ENCODE measurements at regions not wholly inside any gene's neighbourhood (a gene's known extent, or its start where the extent isn't known, plus 50 kb on each side); places are given as distances from the start of the nearest gene placed in this dataset.

GRCh38 chr13:99027661-99028425 lies 50.0 kb upstream of the DOCK9 start:
- no peak for DNase-seq (ENCODE audit: low read depth)

- peak; percentile 17 for DNase-seq (ENCODE audit: low read depth)
These were observed 51.0 kb upstream of the DOCK9 start for GRCh38 chr13:99028890-99029289.

- DNase-seq (ENCODE audit: low read depth) = no peak
These were observed 51.7 kb upstream of the DOCK9 start for GRCh38 chr13:99029576-99029975.

DNA sequence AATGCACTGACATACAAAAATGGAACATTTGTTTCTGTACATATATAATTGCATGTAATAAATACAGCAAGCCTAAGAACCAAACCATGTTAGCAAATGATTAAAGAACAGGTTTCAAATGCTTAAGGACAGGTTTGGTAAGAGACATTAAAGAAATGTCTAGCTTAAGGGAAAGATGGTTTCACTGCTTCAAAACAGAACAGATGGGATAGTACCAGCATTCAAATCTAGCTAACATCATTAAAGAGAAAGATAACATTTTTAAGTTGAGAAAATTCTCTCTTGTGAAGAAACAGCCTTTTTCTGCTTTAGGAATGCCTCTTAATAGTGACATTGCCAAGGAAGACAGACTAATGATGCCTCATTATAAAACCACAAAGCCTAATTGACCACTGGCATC lies 52.5 kb upstream of the DOCK9 start:
- DNase-seq (ENCODE audit: low read depth) = no peak

- no peak for DNase-seq (ENCODE audit: low read depth)
These were observed 54.0 kb upstream of the DOCK9 start for GRCh38 chr13:99031832-99032231.

- no peak for DNase-seq (ENCODE audit: low read depth)
These were observed 56.0 kb upstream of the DOCK9 start for GRCh38 chr13:99033814-99034213.

GRCh38 chr13:99034333-99035085 lies 56.6 kb upstream of the DOCK9 start:
- DNase-seq (ENCODE audit: low read depth) = no peak

- DNase-seq (ENCODE audit: low read depth) = no peak
These were observed 57.9 kb upstream of the DOCK9 start for GRCh38 chr13:99035715-99036114.

DNA sequence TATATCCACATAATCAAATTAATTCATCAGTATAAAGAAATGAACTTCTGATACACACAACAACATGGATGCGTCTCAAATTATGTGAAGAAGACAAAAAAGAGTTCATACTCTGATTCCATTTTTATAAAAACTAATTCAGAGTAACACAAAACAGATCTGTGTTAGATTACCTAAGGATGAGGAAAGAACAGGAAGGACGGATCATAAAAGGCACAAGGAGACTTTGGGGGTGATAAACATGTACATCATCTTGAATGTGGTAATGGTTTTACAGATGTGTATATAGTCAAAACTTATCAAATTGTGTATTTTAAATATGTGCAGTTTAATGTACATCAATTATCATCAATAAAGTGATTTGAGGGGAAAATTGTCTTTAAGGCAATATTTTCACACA lies 59.9 kb upstream of the DOCK9 start:
- no peak for DNase-seq (ENCODE audit: low read depth)

DNA sequence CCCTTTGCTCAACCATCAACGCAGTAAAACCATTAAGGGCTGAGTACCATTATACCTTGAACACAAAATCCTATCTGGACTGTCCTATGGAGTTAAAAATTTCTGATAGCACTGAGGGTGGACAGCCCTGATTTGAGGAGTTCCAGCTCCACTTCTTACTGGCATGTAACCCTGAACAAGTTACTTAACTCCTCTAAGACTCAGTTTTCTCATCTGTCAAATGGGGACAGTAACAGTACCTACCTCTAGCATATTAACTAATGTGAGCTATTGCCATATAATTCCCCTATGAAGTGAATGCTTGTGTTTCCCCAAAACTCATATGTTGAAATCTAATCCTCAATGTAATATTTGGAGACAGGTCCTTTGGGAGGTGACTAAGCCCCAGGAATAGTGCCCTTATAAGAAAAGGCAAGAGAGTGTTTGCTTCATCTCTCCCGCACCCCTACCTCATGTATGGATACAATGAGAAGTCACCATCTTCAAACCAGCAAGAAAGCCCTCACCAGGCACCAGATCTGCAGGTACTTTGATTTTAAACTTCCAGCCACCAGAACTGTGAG lies 61.9 kb upstream of the DOCK9 start:
- DNase-seq (ENCODE audit: low read depth) = no peak

DNA sequence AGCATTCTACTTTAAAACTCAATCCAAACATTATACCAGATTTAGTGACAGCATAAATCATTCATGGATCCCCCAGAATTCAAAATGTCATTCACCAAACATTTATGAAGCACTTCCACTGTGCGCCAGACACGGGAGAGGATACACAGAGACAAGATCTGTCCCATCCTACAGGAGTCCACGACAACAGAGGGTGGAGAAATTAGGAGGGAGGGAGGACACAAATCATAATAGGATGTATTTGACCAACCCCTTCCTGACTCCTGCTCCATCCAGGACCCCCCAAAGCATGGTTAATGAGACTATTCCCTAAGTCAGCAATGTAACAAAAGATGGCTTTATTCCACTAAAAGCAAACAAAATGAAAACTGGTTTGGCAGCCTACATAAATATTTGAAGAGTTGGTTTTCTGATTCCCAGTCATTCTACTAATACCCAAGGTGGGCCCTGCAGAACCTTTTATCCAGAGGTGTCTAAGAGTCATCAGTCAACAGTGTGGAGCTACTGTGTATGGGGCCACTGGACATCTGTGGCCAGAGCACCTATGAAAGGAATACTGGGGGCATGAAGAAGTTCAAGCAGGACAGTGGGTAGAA lies 62.8 kb upstream of the DOCK9 start:
- no peak for DNase-seq (ENCODE audit: low read depth)

- no peak for DNase-seq (ENCODE audit: low read depth)
These were observed 63.5 kb upstream of the DOCK9 start for GRCh38 chr13:99041337-99041736.

- DNase-seq (ENCODE audit: low read depth) = no peak
These were observed 63.9 kb upstream of the DOCK9 start for GRCh38 chr13:99041788-99042187.

DNA sequence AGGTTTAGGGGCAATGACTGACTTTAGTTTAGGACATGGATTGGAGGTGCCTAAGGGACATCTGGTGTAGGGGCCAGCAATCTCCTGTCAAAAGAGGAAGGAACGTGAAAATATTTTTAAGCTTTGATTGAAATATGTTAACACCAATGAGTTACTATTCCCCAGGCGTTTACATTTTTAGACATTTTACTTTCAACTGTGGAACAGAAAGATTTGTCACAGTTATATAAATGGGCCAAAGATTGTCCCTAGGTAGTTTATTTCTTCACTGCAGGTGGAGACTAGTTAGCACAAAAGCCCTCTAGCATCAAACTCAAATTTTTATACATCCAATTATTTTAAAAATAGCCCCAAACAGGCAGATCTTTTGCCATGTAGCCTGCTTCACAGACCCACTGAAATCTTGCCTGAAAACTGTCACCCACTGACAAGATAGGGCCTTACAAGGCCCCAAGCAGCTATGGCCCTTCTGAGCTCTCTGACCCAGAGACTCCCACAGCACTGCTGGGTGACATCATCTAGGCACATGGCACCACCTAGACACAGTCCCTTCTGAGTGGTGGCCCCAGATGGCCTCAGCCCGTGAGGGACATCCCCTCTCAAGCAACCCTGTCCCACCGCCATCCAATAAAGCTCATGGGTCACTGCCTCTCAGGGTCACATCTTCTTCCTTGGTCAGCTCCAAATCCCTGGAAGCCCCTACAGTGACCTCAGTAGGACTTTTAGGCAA lies 64.8 kb upstream of the DOCK9 start:
- no peak for DNase-seq (ENCODE audit: low read depth)

DNA sequence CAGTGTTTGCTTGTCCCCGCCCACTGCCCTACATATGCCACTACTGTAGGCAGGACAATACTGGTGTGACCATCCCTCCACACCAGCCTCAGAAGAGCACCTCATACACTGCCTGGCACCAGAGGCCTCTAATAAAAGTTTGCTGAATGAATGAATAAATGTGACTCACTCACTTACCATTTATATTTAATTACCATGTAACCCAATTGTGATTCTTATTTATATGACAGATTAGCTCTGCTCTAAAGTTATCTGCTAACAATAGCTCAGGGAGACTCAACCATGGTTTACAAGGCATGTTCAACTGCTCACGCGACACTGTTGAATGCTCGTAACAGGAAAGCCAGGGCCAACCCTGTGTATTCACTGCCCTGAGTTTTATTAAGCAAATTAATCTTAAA lies 66.0 kb upstream of the DOCK9 start:
- no peak for DNase-seq (ENCODE audit: low read depth)

- no peak for DNase-seq (ENCODE audit: low read depth)
These were observed 66.9 kb upstream of the DOCK9 start for GRCh38 chr13:99044764-99045163.

GRCh38 chr13:99045396-99045795 lies 67.5 kb upstream of the DOCK9 start:
- no peak for DNase-seq (ENCODE audit: low read depth)

DNA sequence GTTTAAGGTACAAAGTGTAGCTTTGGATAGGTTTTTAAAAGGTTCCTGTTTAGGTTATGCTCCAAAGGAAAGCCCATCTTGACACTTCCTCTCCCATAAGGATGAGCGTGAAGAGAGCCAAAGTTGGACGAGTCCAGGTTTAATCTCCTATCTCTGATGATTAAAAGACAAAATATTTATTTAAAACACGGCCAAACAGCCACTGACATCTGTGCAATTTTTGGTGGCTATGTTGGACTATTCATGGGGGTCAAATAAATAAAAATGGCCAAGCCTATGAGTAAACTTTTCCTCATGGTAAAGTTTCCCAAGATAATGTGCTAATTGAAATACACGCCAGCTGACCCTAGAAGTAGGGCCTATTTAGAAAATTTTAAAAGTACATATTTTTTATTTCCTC lies 69.0 kb upstream of the DOCK9 start:
- DNase-seq (ENCODE audit: low read depth) = no peak

DNA sequence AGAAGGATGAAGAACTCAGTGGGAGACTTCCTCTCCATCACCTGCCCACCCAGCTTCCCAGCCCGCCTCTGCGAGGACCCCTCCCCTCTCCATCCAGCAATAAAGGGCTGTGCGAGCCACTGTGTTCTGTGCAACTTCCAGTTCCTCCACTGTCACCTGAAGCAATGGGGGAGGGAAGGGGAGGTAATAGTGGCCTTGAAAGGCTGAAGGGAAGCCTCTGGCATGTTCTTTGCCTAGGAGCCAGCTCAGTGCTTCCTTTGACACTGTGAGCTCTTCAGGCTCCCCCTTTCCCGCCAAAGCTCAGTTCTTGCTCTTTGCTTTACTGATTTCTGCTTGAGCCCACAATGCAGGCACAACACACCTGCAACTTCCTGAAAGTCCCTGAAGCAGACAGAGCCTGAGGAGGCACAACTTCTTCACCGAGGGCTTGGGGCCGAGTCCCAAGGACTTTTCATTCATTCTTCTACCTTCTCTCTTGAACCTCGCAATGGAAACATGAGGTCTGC lies 73.2 kb upstream of the DOCK9 start:
- no peak for DNase-seq (ENCODE audit: low read depth)

DNA sequence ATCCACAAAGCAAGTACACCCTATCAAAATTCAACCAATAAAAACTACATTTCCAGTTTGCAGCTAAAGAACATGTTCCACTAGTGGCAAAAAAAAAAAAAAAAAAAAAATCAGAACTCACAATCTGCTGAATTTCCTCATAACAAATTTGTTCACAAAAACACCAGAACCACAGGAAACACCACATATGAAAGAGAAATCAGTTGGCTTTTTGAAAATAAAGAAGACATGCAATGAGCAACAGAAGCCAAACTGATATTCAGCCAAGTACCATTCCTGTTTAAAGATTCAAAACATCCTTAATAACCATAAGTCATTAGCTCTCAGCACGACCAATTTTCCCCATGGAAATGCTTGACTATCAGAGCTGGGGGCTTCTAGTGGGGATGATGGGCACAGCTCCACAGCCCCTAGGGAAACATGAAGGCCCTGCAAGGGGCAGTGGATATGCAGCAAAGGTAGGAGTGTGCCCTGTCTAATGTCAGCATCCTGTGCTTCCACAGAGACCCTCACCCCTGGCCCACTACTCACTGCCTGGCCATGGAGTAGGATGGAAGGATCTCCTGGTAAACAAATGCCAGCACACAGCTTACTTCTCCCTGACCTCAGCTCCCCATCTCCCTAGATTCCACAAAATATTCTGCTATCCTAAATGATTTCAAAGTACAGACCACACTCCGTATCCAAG lies 74.0 kb upstream of the DOCK9 start:
- DNase-seq (ENCODE audit: low read depth) = no peak

GRCh38 chr13:99053636-99054233 lies 75.9 kb upstream of the DOCK9 start:
- DNase-seq (ENCODE audit: low read depth) = no peak
